ENCODE measurements at regions not wholly inside any gene's neighbourhood (a gene's known extent, or its start where the extent isn't known, plus 50 kb on each side); places are given as distances from the start of the nearest gene placed in this dataset.
A peak's percentile ranks its signal among the peaks of the same experiment; 100 is the strongest.

DNA sequence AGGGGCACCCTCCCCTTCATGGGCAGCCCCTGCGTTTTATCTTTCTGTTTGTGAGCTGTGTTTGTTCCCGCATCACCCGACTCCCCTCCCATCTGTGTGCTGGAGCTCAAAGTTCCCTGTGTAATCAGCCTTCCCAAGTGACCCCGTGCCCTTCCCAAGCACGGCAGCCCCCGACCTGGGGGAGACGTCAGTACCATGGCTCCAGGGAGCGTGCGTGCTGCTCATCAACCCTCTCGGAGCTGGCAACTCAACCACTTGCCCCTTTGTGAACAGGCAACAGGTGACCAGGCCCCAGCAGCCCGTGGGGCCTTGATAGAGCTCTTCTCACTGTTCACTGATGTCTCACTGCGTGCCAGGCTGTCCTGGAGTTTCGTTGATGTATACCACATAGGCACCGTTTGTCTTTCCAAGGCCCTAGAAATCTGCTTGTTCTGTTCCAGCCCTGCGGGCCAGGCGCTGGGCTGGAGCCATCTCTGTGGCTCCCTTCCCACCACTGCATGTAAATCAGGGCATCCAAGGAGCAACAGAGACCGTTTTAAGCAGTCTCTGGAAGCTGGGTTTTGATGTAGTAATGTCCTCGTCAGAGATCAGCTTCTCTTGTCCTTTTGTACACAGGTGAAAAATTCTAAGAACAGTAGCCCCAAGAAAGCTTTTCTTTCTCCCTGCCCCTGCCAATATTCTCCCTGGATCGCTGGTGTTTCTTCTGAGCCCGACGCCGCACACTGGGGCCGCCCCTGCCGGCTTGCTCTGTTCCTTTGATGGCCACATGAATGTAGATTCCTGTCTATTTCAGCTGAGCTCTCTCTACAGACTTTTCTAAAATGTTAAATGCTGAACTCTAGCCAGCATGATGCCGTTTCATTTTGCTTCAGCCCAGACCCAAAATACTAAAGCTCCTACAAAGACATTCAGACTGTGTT, 107.0 kb upstream of the PTPRM start:
- no peak for DNase-seq (ENCODE audit: low read depth)
- peak overlapping the region; percentile 0 for H3K4me3 ChIP-seq (ENCODE audit: low read depth, low read length)
- TF ChIP-seq, protein P1, sequence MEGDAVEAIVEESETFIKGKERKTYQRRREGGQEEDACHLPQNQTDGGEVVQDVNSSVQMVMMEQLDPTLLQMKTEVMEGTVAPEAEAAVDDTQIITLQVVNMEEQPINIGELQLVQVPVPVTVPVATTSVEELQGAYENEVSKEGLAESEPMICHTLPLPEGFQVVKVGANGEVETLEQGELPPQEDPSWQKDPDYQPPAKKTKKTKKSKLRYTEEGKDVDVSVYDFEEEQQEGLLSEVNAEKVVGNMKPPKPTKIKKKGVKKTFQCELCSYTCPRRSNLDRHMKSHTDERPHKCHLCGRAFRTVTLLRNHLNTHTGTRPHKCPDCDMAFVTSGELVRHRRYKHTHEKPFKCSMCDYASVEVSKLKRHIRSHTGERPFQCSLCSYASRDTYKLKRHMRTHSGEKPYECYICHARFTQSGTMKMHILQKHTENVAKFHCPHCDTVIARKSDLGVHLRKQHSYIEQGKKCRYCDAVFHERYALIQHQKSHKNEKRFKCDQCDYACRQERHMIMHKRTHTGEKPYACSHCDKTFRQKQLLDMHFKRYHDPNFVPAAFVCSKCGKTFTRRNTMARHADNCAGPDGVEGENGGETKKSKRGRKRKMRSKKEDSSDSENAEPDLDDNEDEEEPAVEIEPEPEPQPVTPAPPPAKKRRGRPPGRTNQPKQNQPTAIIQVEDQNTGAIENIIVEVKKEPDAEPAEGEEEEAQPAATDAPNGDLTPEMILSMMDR (IDR thresholded peaks at IDR 0.05; ENCODE audit: insufficient read depth, low read depth, low read length): no peak

DNA sequence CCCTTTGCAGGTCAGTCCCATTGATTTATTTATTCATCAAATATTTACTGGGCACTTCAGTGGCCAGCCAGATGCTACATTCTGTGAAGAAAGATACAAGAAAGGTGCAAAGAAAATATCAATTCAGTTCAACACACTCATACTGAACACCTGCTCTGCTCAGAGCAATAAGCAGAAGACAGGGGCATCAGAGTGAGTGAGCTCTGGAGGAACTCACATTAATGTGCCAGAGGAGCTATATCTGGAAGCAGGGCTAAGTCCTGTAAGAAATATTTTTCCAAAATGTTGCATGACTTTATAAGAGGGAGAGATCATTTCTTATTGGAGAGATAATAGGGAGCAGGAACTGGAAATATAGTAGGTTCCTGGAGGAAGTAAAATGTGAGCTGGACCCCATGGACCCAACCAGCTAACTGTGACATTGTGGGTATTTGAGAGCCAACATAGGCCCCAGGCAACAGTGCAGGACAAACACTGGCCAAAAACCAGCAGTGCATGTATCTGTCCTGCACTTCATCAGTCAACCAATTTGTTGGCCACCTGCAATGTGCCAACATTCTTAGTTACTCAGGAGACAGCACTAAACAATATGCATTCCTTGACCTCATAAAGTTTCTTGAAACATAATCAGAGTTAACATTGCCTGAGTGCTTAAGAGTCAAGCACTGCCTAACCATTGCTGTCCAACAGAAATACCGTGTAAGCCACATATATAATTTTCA, 102.7 kb upstream of the PTPRM start:
- no peak for DNase-seq (ENCODE audit: low read depth)
- TF ChIP-seq, protein P1 (IDR thresholded peaks at IDR 0.05; ENCODE audit: insufficient read depth, low read depth, low read length): no peak
- H3K4me3 ChIP-seq (ENCODE audit: low read depth, low read length): no peak overlapping the region

DNA sequence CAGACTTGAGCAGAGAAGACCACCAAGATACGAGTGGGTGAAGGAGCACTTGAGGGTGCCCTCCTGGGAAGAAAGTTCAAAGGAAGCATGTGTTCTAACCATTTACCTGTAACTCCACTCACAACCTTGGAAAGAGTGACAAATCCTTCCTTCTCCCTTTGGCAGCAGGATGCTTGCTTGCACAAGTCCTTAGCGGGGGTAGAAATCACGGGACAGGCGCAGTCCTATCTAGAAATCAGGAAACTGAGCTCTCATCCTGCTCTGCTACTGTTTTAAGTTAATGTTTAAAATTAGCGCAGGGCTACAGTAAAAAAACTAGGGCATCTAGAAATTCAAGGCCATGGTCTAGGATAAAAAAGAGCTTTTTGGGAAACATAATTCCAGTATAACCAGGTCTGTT, 100.9 kb upstream of the PTPRM start:
- no peak overlapping the region for H3K4me3 ChIP-seq (ENCODE audit: low read depth, low read length)
- TF ChIP-seq, protein P1 (IDR thresholded peaks at IDR 0.05; ENCODE audit: insufficient read depth, low read depth, low read length): no peak
- DNase-seq (ENCODE audit: low read depth): no peak

DNA sequence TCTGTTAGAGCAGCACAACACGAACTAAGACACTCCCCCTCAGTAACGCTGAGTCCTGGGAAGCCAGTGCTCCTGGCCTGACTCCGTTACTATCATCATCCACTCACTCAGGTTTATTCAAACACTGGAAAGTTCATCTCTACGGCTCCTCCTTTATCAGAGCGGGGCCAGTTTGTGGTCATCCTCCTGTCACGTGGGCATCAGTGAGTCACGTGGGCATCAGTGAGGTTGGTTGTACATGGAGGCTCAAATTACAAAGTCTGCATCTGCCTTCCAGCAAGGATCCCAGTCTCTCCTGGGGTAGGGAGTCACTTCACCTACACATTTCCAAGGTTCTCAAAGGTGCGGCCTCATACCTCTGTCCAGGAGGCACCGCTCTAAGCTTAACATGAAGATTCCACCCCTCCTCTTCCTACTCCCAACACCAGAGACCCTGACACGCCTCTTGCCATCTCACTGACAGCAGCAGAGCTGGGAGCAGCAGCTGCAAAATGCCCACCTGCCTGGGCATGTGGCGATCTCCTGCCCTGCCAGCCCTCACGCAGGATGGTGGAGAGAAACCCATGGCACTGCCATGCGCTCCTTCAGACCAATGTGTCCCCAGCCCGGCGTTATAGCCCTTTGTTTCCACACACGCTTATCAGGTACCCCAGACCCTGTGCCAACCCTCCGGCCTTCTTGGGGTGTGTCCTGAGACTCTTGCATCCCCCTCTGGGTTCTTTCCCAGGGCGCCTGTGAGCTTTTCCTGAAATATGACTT, 99.2 kb upstream of the PTPRM start:
- no peak overlapping the region for H3K4me3 ChIP-seq (ENCODE audit: low read depth, low read length)
- no peak for DNase-seq (ENCODE audit: low read depth)
- TF ChIP-seq, protein P1 (IDR thresholded peaks at IDR 0.05; ENCODE audit: insufficient read depth, low read depth, low read length): no peak

DNA sequence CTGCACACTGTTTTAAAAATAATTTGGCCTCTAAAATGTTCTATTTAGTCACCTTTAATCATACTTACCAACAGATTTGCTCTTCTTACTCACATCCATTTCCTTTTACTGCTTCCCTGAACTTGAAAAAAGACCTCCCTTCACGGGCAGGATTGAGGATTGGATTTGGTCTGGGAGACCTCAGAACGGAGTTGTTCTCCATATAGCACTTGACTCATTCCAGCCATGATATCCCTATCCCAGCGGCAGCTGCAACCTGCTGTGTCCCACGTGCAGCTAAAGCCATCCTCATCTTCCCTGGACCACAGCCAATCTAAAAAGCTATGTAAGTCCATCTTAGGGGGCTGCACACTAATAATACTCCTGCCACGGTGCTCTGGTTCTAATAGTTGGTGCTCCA, 97.0 kb upstream of the PTPRM start:
- H3K4me3 ChIP-seq (ENCODE audit: low read depth, low read length): no peak overlapping the region
- DNase-seq (ENCODE audit: low read depth): no peak
- TF ChIP-seq, protein P1 (IDR thresholded peaks at IDR 0.05; ENCODE audit: insufficient read depth, low read depth, low read length): no peak

DNA sequence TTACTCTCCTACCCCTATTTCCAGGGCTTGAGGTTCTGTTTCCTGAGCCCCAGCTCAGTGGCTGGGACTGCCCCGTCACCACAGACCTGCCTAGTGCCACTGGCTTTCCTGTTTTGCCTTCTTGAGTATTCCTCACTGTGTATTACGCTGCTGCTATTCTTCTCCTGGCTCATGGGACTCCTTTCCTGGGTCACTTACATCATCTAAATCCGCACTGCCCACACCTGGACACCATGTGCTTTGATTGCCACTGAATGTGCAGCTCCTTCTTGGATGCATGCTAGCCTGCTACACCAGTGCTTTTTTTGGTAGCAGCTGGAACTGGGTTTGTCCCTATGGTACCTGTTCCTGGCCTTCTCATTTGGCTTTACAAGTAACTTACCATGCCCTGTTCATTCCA, 96.6 kb upstream of the PTPRM start:
- TF ChIP-seq, protein P1 (IDR thresholded peaks at IDR 0.05; ENCODE audit: insufficient read depth, low read depth, low read length): no peak
- no peak overlapping the region for H3K4me3 ChIP-seq (ENCODE audit: low read depth, low read length)
- DNase-seq (ENCODE audit: low read depth): no peak

Data from fibroblast of villous mesenchyme (primary cell).